DND-41 (cell line): ENCODE measurements at regions not wholly inside any gene's neighbourhood (a gene's known extent, or its start where the extent isn't known, plus 50 kb on each side); places are given as distances from the start of the nearest gene placed in this dataset.

Experiments used
- CTCF ChIP-seq: IDR thresholded peaks from 2 replicates; pipeline ENCODE4 v1.5.1; 2012; ENCODE audit warnings: borderline replicate concordance, low read length, moderate library complexity, mild to moderate bottlenecking; ENCODE audit not compliant: poor library complexity, severe bottlenecking; ENCODE audit errors: extremely low read depth
- EZH2 ChIP-seq: IDR thresholded peaks from 3 replicates; pipeline ENCODE4 v1.6.1; 2012; ENCODE audit warnings: borderline replicate concordance, low read depth, mild to moderate bottlenecking, moderate library complexity, low read length, inconsistent platforms; ENCODE audit not compliant: severe bottlenecking

GRCh38 chr2:43085505-43085904 lies 140.9 kb downstream of the ZFP36L2 start:
- TF ChIP-seq CTCF (no peak), EZH2 (no peak)
